ENCODE measurements at regions not wholly inside any gene's neighbourhood (a gene's known extent, or its start where the extent isn't known, plus 50 kb on each side); places are given as distances from the start of the nearest gene placed in this dataset.
"Not testable (repeated sequence)": the region's sequence is repeated elsewhere in the genome, so short reads cannot be mapped to it uniquely, and the experiment has no call there.

DNA sequence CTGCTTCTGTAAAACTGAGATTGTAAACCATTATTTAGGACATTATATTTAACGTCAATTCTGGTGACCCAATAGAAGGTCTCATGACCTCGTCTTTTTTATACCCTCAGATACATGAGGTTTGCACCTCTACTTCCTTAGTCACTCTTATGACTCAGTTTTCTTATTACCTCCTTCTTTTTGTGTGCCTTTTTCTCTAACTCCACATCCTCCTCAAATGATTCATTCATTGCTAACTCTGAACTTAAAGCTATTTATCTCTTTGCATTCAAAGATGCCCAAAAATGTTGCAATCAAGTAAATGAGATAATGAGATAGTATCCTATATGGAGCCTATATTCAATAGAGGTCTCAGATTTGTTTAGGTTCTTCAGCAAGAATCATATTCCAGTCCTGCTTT is 121.0 kb upstream of the KYNU start:
- DNase-seq = no peak

DNA sequence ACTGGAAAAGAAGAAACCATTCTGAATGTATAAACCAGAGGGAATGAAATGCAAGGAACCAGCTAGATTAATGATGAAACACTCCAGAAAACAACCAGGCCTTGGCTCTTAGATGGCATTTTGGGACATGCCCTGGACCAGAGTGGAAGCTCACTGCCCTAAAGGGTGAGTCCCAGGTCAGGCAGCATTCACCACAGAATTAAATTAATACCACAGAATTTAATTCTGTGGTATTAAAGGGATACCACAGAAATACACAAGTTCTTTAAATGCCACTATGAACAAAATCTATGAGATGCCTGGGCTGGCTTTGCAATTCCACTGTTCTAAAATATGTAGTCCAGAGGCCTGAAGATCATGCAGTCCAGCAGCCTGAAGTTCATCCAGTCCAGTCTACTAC is 122.3 kb upstream of the KYNU start:
- no peak for DNase-seq

DNA sequence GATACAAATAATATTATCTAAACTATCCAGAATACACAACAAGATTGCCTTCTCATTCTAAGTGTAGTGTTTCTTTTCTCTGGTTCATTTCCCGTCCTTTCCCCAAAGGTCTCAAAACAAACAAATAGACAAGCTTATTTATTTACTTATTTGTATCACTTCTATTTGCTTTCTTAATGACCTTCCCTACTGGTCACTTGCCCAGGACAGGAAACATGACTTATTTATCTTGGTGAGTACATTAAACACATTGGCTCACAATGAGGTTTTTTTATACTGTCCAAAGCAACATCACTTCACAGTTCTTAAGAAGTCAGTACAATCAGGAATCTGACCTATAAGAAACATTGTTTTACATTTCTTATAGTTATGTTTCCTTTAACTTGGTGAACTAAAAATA is 123.3 kb upstream of the KYNU start:
- no peak for DNase-seq

DNA sequence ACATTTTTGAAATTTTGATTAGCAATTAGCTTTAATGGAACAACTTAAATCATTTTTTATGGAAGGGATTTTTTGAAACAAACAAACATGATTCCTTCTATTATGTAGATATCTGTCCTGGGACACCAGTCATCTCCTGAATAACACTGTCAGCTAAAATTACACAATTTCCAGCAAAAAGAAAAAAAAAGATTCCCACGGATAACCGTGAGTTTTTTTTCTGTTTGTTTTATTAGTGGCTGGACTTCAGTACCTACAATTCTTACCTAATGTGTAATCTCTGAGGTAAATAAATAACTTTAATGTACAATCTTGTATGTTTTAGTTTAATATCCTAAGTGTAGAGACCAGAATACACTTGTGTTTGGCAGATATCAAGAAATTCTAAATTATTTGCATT is 126.6 kb upstream of the KYNU start:
- no peak for DNase-seq

DNA sequence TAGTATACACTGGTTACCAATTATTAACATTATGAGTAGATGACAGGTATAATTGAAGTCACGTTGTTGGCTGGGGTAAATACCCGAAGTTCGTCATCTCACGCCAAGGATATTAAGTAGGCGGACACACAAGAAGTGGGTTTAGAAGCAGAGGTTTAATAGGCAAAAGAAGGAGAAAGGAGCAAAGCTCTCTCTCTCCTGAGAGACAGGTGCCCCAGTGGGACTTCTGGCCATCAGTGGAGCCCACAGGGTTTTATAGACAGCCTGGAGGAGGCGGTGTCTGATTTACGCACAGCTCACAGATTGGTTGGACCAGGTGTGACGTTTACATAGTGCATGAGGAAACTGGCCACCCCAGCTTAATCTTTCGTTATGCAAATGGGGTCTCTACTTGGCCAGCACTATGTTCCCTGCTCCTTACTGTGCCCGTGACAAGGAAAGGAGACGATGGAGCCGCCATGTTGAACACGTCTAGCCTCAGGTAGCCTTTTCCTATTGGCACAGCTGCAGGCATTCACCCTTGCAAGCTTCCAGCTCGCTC is 128.8 kb upstream of the KYNU start:
- no peak for DNase-seq

DNA sequence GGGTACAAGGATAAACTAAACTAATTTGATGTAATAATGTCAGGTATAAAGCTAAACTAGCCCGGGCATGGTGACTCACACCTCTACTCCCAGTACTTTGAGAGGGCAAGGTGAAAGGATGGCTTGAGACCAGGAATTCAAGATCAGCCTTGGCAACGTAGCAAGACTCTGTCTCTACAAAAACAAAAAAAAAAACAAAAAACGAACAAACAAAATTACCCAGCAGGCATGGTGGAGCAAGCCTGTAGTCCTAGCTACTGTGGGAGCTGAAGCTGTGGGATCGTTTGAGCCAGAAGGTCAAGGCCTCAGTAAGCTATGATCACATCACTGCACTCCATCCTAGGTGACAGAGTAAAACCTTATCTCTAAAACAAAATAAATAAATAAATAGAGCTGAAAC is 131.8 kb upstream of the KYNU start:
- no peak for DNase-seq

DNA sequence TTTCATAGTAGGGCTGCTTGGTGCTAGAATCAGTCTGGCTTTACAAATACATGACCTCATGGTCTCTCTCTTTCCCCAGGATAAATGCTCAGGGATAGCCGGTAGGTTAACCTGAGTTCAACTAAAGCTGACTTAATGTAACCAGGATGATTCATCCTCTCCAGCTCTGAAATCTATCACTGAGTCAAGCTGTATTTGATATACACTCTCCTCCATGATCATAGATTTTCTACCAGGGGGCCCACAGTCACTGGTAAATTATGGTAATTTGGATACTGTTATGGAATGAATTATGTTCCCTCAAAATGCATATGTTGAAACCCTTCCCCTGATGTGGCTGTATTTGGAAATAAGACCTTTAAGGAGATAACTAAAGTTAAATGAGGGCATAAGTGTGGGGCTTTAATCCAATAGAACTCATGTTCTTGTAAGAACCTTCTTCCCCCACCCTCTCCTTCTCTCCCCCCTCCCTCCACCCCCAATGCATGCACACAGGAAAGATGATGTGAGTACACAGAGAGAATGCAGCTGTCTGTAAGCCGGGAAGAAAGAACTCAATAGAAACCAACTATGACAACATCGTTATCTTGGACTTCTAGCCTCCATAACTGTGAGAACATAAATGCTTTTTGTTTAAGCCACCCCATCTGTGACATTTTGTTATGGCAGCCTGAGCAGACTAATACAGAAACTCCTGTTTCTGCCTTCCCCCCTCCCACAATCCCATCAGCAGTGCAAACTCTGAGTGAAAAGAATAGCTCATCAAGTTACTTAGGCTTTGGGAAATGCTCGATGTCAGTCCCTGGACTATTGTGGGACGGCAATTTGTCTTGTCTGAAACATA is 134.9 kb upstream of the KYNU start:
- no peak for DNase-seq

DNA sequence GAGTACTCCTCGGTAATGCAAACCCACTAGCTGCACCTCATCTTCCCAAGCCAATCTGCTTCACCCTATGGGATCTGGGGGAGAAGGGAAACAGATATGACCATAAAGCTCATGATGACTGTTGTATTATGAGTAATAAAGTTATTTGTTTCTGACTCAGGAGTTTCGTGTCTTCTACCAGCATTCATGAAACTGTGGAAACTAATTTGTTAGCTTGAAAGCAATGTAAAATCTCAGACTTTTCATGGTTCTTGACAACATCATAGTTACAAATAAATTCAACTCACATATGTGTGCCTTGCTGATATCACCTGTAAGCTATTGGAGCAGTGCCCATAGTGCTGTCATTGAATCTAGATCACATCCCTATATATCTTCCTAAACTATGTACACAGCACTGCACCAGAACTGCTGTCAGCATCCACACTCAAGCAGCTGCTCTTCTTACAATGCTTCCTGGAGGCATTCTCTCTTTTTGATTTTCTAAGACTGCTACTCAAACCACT is 135.6 kb upstream of the KYNU start:
- DNase-seq = no peak

DNA sequence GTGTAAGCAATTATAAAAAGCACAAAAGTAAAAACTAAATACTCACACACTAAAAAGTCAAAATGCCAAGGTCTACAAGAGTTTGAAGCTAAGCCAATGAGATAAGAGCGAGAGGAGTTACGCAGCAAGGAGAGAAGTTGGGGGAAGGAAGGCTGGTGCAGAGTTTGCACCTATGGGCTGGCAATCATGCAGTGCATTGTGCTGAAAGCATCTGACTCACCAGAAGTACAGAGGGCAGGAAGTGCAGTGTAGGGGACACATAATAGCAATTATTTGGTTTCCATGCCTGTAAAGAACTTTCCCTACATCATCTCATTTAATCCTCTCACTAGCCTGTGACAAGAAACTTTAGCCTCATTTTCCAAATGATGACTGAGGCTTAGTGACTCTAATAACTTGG is 142.7 kb upstream of the KYNU start:
- no peak for DNase-seq

DNA sequence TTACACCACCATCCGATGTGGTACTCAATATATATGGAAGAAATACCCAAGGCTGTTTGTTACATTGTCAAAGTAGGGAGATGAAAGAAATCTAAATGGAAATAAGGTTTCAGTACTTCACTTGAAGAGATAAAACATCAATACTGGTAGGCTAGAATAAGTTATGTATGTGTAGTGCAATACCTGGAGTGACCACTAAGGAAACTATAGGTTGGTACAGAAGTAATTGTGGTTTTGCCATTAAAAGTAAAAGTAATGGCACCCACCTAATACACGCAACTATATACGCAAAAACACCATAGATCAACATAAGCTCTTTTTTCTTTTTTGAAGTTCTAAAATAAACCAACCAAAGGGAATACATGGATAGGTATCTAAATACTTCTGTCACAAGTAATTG is 143.2 kb upstream of the KYNU start:
- no peak for DNase-seq

DNA sequence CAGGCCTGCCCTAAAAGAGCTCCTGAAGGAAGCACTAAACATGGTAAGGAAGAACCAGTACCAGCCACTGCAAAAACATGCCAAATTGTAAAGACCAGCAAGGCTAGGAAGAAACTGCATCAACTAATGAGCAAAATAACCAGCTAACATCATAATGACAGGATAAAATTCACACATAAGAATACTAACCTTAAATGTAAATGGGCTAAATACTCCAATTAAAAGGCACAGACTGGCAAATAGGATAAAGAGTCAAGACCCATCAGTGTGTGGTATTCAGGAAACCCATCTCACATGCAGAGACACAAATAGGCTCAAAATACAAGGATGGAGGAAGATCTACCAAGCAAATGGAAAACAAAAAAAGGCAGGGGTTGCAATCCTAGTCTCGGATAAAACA is 147.7 kb upstream of the KYNU start:
- not testable (repeated sequence) for DNase-seq

DNA sequence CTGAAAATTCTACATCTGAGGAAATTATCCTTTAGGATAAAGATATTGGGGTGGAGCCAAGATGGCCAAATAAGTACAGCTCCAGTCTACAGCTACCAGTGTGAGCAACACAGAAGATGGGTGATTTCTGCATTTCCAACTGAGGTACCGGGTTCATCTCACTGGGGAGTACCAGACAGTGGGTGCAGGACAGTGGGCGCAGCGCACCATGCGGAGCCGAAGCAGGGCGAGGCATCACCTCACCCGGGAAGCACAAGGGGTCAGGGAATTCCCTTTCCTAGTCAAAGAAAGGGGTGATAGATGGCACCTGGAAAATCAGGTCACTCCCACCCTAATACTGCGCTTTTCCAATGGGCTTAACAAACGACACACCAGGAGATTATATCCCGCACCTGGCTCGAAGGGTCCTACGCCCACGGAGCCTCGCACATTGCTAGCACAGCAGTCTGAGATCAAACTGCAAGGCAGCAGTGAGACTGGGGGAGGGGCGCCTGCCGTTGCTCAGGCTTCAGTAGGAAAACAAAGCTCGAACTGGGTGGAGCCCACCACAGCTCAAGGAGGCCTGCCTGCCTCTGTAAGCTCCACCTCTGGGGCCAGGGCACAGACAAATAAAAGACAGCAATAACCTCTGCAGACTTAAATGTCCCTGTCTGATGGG is 149.5 kb upstream of the KYNU start:
- DNase-seq = not testable (repeated sequence)

DNA sequence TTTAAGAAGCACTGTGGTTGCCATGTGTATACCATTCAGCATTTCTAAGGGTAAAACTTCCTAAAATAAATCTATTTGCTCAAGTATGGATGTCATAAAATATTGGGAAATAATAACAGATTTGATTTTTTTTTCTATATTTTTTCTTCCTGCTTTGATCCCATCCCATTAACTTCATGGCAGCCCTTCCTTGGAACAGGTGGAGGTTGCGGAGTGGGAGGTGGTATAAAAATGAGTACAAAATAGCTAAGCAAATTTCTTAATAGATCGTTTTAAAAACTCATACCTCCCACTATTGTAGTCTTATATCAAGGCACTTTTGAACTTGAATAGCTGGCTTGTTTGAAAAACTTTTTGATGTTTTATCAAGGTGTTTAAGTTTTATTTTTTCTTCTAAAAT is 152.1 kb upstream of the KYNU start:
- DNase-seq = no peak

DNA sequence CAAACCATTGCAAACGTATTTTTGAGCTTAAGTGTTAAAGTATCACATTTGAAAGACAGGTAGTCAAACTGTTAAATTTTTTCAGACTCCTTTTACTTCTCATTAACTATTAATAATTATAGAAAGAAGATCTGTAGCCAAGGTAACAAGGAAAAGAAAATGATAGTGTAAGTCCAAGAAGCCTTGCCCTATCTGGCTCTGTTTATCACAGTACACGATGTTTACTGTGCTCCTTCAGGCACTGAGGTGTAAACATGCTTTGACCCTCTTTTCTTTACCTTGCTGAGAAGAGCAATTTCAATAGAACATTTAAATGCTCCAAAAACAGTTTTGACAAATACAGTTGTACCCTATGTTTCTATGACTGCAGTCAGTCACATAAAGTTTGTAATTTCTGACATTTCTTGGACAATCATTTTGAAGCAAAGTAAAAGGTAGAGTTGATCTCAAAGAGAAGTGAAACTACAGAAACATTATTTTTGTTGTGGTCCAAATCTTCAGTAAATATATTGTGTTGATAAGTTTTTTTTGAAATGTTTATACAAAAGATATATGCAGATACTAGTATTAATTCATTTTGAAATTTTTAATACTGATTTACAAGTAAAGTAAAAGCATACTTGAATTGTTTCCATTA is 152.6 kb upstream of the KYNU start:
- no peak for DNase-seq

DNA sequence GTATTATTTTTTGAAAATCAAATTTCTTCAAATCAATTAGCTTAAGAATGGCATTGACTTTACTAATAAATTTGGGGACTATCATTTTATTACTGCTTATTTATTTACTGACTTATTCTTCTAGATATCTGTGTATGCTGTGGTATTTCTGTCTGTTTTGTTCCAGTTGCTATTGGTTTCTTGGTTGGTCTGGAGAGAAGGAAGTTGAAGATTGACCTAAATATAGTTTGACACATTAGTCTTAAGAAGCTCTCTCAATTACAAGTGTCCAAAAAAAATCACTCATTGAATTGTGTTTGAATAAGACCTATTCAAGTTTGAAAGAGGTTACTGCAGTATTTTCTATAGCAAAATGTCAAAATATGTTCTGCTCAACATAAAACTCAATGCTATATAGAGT is 153.3 kb upstream of the KYNU start:
- DNase-seq = no peak

DNA sequence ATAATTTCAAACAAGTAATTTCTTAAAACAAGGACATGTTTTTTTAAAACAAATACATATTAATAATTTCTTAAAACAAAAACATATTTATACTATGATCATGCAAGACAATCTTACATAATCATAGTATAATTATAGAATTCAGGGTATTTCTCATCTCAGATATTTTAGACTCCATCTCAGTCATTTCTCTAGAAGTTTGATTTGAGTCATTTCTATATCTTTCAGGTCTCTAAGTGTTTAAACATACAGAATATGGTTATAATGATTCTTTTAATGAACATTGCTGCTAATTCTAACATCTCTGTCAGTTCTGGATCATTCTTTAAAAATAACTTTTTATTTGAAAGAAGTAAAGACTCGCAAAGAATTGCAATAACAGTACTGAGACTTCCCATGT is 154.2 kb upstream of the KYNU start:
- DNase-seq = no peak

DNA sequence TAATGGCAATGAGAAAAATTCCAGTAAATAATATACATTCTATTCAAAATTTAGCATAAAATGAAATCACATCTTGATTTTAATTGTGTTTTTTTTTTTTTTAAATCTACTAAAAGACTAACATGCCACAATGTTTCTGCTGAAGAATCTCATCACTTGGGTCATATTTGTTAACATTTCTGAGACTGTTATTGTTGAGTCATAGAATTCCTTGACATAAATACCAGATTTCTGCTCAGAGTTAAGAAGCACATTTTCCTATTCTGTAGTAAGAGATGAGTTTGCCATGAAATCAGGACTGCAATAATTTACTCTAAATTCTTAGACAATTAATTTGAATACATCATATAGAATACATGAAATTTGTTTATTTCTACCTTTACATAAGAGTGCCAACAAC is 154.9 kb upstream of the KYNU start:
- DNase-seq = no peak

DNA sequence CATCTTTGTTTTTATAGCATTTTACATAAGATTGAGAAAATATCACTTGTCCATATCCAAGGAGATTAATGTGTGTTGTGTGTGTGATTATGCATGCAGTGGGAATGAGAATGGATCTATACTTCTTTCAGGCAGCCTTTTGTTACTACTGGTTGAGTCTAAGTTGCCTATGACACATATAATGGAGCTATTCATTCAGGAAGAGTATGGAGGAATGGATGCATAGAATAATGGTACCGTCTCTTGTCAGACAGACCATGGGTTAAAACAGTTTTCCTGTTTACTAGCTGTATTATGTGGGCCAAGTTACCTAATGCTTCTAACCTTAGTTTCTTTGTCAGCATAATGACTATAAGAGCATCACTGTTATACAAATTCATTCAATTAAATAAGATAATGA is 155.4 kb upstream of the KYNU start:
- DNase-seq = no peak

DNA sequence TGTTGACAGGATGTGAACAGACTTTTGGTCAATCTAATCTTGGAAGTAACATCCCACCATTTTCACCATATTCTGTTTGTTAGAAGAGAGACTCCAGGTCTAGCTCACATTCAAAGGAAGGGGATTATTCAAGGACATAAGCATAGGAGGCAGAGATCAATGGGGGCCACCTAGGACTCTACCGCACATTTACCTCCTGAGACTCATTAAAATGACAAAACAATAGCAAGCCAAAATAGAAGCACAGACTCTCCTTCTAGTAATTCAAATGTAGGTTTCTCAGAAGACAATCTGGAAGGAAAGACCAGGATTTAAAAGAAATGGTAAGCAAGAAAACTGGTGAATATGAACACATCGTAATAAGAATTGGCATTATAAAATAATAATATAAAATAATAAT is 156.4 kb upstream of the KYNU start:
- no peak for DNase-seq

DNA sequence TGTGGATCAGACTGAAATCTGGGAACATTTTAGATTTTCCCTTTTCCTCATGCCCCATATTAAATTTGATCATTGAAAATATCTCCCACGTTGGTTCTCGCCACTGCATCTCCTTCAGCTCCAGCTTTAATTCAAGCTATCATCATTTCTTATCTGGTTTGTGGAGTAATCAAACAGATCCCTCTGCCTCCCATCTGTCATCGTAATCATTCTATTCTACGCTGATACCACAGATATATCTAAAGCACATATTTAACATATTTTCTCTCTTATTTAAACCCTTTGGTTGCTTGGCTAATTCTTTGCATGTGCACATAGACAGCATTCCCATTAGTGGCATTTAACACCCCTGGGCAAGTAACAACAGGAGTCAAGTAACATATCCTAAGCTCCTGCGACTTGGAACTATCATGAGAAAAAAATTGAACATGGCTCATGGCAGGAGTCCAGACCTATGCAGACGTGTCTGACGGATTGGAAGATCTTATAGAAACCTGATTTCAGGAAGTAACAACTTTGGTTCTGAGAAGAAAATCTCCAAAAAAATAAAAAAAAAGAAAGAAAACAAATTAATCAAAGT is 158.8 kb upstream of the KYNU start:
- no peak for DNase-seq

DNA sequence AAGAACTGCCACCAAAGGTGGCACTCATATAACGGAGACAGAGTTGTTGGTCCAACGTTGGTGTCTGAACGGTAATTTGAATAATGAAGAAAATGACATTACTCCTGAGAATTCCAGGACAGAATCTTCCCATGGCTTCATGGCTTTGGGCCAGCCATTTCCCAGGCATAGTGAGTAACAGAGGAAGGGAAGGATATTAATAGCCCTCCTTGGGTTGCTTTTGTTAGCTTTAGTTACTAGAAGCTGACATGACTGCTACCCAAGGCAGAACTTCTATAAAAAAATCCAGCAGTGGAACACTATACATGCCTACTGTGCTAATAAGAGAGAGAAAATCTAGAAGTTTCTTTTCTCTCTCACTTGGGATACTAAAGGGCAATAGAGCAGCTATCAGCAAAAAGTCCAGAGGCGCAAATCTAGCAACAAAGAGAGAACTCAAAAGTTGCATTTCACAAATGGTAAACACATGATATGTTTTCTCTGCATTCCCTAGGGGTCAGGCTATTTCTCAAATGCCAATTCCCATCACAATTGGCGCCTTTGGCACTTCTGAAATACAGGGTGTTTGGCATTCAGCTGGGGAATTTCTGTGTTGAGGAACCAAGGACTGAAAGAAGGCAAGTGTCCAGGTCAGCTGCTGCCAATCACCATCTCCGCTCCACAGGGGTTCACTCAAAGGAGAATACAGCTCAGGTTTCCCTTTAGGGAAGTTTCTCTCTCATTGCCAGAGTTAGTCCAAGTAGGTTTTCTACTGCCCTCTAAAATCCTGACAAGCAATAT is 160.8 kb upstream of the KYNU start:
- DNase-seq = no peak

DNA sequence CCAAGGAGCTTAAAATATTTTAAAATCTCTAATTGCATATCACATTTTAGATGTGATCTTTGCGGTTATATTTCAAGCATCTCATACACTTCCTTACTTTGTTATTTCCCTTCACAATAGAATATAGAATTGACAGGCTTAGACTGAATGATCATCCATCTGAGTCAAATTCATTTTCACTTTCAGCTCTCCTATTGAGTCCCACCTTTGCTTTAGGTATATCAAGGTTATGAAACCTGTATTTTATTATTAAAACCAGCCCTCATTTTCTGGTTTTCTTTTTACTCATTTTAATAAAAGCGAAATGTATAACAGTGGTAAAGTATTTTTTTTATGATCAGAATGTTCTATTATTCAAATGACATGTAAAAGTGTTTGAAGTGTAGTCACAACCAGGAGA is 162.9 kb upstream of the KYNU start:
- no peak for DNase-seq

DNA sequence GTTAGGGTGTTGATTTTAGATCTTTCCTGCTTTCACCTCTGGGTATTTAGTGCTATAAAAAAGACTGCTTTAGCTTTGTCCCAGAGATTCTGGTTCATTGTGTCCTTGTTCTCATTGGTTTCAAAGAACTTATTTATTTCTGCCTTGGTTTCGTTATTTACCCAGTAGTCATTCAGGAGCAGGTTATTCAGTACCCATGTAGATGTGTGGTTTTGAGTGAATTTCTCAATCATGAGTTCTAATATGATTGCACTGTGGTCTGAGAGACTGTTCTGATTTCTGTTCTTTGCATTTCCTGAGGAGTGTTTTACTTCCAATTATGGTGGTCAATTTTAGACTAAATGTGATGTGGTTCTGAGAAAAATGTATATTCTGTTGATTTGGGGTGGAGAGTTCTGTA is 167.1 kb upstream of the KYNU start:
- DNase-seq = no peak

Measured in NCI-H2081 (cell line).